Nephron progenitor cell (in vitro differentiated cells): ENCODE measurements at regions not wholly inside any gene's neighbourhood (a gene's known extent, or its start where the extent isn't known, plus 50 kb on each side); places are given as distances from the start of the nearest gene placed in this dataset.

Source experiments
- DNase-seq: peaks from one replicate; pipeline ENCODE4 v3.0.0; 2021
- H3K27ac Mint-ChIP-seq: 2 replicates; pipeline ENCODE4 v1.8.0; 2021; ENCODE audit warnings: mild to moderate bottlenecking, moderate library complexity, mixed read lengths
- H3K27me3 Mint-ChIP-seq: 2 replicates; pipeline ENCODE4 v1.8.0; 2021; ENCODE audit warnings: mild to moderate bottlenecking, low read depth, mixed read lengths; ENCODE audit not compliant: poor library complexity
- H3K36me3 Mint-ChIP-seq: 2 replicates; pipeline ENCODE4 v1.8.0; 2021; ENCODE audit warnings: low read depth, mixed read lengths
- H3K4me1 Mint-ChIP-seq: 2 replicates; pipeline ENCODE4 v1.8.0; 2021; ENCODE audit warnings: mixed read lengths
- H3K4me3 Mint-ChIP-seq: 2 replicates; pipeline ENCODE4 v1.8.0; 2021; ENCODE audit warnings: mild to moderate bottlenecking, moderate library complexity, mixed read lengths
- H3K9me3 Mint-ChIP-seq: 2 replicates; pipeline ENCODE4 v1.8.0; 2021; ENCODE audit warnings: mild to moderate bottlenecking, moderate library complexity, mixed read lengths
- TF ChIP-seq, protein P1 (sequence below): fragments of 200-600 bp; sonication (generic); IDR thresholded peaks from 2 replicates; pipeline ENCODE4 v1.5.0; 2021; ENCODE audit warnings: antibody characterized with exemption

DNA sequence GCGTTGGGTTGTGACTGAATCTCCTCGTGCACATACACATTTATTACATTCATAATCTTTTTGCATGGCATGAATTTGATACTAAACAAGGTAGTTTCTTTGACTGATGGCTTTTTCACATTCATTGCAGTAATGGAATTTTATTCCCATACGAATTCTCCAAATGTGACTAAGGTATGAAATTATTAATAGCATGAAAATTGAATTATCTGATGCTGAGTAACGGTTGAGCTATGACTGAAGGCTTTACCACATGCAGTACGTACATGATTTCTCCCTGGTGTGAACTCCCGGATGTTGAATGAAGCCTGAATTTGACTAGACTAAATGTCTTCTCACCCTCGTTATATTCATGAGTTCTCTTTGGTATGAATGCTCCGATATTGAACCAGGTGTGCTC lies 104.4 kb upstream of the C1GALT1 start:
- Mint-ChIP-seq H3K4me1 (no peaks in the 10 kb centered on the region), H3K9me3 (peaks cover 4% of the 10 kb centered on the region), H3K4me3 (no peak overlapping the region), H3K27ac (no peak overlapping the region), H3K27me3 (no peaks in the 10 kb centered on the region), H3K36me3 (no peaks in the 10 kb centered on the region)
- TF ChIP-seq, protein P1, sequence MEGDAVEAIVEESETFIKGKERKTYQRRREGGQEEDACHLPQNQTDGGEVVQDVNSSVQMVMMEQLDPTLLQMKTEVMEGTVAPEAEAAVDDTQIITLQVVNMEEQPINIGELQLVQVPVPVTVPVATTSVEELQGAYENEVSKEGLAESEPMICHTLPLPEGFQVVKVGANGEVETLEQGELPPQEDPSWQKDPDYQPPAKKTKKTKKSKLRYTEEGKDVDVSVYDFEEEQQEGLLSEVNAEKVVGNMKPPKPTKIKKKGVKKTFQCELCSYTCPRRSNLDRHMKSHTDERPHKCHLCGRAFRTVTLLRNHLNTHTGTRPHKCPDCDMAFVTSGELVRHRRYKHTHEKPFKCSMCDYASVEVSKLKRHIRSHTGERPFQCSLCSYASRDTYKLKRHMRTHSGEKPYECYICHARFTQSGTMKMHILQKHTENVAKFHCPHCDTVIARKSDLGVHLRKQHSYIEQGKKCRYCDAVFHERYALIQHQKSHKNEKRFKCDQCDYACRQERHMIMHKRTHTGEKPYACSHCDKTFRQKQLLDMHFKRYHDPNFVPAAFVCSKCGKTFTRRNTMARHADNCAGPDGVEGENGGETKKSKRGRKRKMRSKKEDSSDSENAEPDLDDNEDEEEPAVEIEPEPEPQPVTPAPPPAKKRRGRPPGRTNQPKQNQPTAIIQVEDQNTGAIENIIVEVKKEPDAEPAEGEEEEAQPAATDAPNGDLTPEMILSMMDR = no peak
- DNase-seq = no peak

DNA sequence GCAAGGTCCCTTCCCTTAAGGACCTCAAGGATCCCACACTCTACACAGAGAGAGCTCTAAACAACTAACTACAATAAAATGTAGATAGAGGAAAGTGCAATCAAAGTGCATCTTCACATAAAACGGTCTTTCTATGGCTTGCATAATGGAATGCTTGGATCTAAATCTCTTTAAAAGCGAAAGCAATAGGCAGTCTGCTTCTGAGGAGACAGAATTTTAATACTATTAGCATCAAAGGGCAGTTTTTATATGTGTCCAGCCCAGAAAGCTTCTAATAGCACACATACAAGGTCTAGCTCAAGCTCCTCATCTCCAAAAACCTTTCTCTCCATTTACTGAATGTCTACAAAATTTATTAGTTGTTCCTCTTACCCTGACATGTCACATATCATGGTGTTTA lies 101.5 kb upstream of the C1GALT1 start:
- H3K4me1 Mint-ChIP-seq = no peaks in the 10 kb centered on the region
- H3K4me3 Mint-ChIP-seq = no peak overlapping the region
- H3K27me3 Mint-ChIP-seq = peaks cover 3% of the 10 kb centered on the region
- H3K27ac Mint-ChIP-seq = no peak overlapping the region
- no peaks in the 10 kb centered on the region for H3K36me3 Mint-ChIP-seq
- TF ChIP-seq, protein P1 = no peak
- peaks cover 18% of the 10 kb centered on the region for H3K9me3 Mint-ChIP-seq
- no peak for DNase-seq

DNA sequence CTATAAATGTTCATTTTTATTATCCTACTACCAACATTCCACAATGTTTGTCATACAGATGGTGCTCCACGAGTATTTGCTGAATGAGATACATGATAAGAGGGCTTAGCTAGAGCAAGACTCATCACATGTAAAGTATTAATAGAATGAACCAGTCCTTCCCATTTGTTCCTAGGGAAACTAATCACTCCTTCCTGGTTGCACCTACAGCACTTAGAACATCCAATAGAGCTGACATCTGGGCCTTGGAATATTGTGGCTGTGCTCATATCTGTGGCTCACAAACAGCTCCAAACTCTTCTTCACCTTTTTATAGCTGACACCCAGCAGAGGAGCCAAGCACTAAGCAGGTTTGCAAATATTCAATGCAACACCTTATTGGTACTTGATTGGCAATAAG lies 91.9 kb upstream of the C1GALT1 start:
- Mint-ChIP-seq H3K9me3 (peaks cover 41% of the 10 kb centered on the region), H3K36me3 (no peaks in the 10 kb centered on the region), H3K27ac (no peak overlapping the region), H3K4me1 (no peaks in the 10 kb centered on the region), H3K27me3 (peaks cover 4% of the 10 kb centered on the region), H3K4me3 (no peak overlapping the region)
- TF ChIP-seq, protein P1 = no peak
- DNase-seq = no peak

DNA sequence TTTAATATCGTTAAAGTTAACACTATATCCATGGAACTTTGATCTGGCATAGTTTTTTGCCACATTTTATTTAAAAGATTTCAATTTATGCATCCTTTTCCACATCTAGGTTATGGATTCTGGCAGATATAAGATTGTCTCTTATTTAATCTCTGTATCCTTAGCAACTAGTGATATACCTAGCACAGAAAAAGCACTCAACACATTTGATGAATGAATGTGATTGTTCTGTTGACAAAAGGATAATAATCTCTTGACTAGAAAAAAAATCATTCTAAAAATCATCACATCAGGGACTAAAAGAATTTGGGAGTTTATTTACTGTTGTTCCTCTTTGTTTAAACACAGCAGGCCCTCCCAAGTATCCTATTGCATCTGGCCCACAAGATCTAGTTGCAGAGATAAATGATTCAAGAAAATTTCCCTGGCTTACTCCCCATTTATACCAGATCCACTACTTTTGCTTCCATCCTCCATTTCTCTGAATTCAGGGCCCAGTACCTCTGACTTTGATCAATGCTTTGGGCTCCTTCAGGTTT lies 84.0 kb upstream of the C1GALT1 start:
- no peak for DNase-seq
- TF ChIP-seq, protein P1 = no peak
- no peak overlapping the region for H3K4me3 Mint-ChIP-seq
- peaks cover 34% of the 10 kb centered on the region for H3K4me1 Mint-ChIP-seq
- peak overlapping the region; percentile 21 for H3K27ac Mint-ChIP-seq
- no peaks in the 10 kb centered on the region for H3K9me3 Mint-ChIP-seq
- no peaks in the 10 kb centered on the region for H3K27me3 Mint-ChIP-seq
- H3K36me3 Mint-ChIP-seq = no peaks in the 10 kb centered on the region

DNA sequence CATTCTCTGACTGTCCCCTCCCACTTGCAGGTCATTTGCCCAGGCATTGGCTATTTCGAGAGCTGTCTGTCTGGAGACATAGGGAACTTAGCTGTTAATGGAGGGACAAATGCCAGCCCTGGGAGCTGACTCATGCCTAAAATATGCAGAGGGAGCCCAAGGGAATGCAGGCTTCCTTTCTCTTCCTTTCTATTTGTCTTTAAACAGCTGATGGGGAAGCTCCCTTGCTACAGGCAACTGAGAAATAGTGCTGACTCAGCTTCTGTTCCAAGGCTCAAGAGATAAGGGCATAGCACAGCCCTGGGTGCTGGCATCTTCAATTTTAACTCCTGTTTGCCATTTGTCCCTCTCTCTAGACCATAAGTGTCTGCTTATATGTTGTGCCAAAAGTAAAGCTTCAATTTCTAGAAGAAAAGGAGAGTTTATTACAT lies 82.7 kb upstream of the C1GALT1 start:
- Mint-ChIP-seq H3K4me1 (peaks cover 39% of the 10 kb centered on the region), H3K9me3 (no peaks in the 10 kb centered on the region), H3K27me3 (peaks cover 4% of the 10 kb centered on the region), H3K4me3 (no peak overlapping the region), H3K27ac (peak overlapping the region; percentile 96), H3K36me3 (no peaks in the 10 kb centered on the region)
- TF ChIP-seq, protein P1 = no peak
- peak; percentile 54 for DNase-seq

DNA sequence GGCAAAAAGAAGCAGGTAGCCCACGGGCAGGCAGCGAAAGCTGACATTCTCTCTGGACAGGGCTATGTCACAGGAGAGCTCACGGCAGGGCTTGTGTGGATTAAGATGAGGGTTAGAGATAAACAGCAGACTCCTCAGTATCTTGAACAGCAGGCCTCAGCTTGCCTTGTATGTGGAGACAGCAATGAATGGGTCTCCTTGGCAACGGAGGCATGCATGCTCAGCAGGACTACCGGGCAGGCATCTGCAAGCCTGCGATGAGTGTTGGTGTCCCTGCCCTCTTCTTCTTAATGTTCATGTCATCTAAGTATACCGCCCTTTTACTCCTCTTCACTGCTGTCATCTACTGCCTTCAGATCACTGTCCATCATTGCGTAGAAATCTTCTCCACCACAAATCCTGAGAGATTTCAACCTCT lies 81.9 kb upstream of the C1GALT1 start:
- Mint-ChIP-seq H3K9me3 (no peaks in the 10 kb centered on the region), H3K27me3 (peaks cover 4% of the 10 kb centered on the region), H3K36me3 (no peaks in the 10 kb centered on the region), H3K4me1 (peaks cover 45% of the 10 kb centered on the region), H3K4me3 (no peak overlapping the region), H3K27ac (no peak overlapping the region)
- no peak for DNase-seq
- TF ChIP-seq, protein P1 = no peak
